Mesothelial cell of epicardium (in vitro differentiated cells): ENCODE measurements at regions not wholly inside any gene's neighbourhood (a gene's known extent, or its start where the extent isn't known, plus 50 kb on each side); places are given as distances from the start of the nearest gene placed in this dataset.

Experiments
- DNase-seq, 2 experiments: peaks; one replicate each; pipeline ENCODE4 v3.0.0; 2021; ENCODE audit warnings: low spot score in 2 of 2; ENCODE audit not compliant: unreplicated experiment in 2 of 2
- H3K27ac Mint-ChIP-seq: 2 replicates; pipeline ENCODE4 v1.8.0; 2021; ENCODE audit warnings: mixed read lengths
- H3K27me3 Mint-ChIP-seq: 2 replicates; pipeline ENCODE4 v1.8.0; 2021; ENCODE audit warnings: low read depth, mixed read lengths
- H3K36me3 Mint-ChIP-seq: 2 replicates; pipeline ENCODE4 v1.8.0; 2021; ENCODE audit warnings: mixed read lengths
- H3K4me1 Mint-ChIP-seq: 2 replicates; pipeline ENCODE4 v1.8.0; 2021; ENCODE audit warnings: mixed read lengths
- H3K4me3 Mint-ChIP-seq: 2 replicates; pipeline ENCODE4 v1.8.0; 2021; ENCODE audit warnings: mild to moderate bottlenecking, moderate library complexity, mixed read lengths
- H3K9me3 Mint-ChIP-seq: 2 replicates; pipeline ENCODE4 v1.8.0; 2021; ENCODE audit warnings: mixed read lengths
- CTCF ChIP-seq: fragments of 200-600 bp; sonication (generic); IDR thresholded peaks from one replicate; pipeline ENCODE4 v1.5.0; 2021; ENCODE audit warnings: antibody characterized with exemption; ENCODE audit not compliant: unreplicated experiment

- TF ChIP-seq CTCF: no peak
- no peak for DNase-seq
- Mint-ChIP-seq H3K27ac (peak overlapping the region; percentile 79), H3K4me1 (peaks cover 39% of the 10 kb centered on the region), H3K4me3 (peak overlapping the region; percentile 28), H3K27me3 (no peaks in the 10 kb centered on the region), H3K36me3 (no peaks in the 10 kb centered on the region), H3K9me3 (no peaks in the 10 kb centered on the region)
Observed at GRCh38 chr5:93249651-93250289, 331.2 kb downstream of the NR2F1-AS1 start.

- Mint-ChIP-seq H3K4me1 (peaks cover 46% of the 10 kb centered on the region), H3K27ac (no peak overlapping the region), H3K27me3 (no peaks in the 10 kb centered on the region), H3K9me3 (no peaks in the 10 kb centered on the region), H3K4me3 (no peak overlapping the region), H3K36me3 (no peaks in the 10 kb centered on the region)
- TF ChIP-seq CTCF: no peak
- no peak for DNase-seq
Observed at GRCh38 chr5:93247105-93247504, 333.9 kb downstream of the NR2F1-AS1 start.

GRCh38 chr5:93246090-93246855, 334.7 kb downstream of the NR2F1-AS1 start:
- Mint-ChIP-seq H3K9me3 (no peaks in the 10 kb centered on the region), H3K36me3 (no peaks in the 10 kb centered on the region), H3K27ac (peak overlapping the region; percentile 84), H3K27me3 (no peaks in the 10 kb centered on the region), H3K4me1 (peaks cover 46% of the 10 kb centered on the region), H3K4me3 (no peak overlapping the region)
- DNase-seq: no peak
- TF ChIP-seq CTCF: no peak

GRCh38 chr5:93245226-93245625, 335.8 kb downstream of the NR2F1-AS1 start:
- Mint-ChIP-seq H3K27me3 (no peaks in the 10 kb centered on the region), H3K9me3 (no peaks in the 10 kb centered on the region), H3K36me3 (no peaks in the 10 kb centered on the region), H3K27ac (no peak overlapping the region), H3K4me1 (peaks cover 40% of the 10 kb centered on the region), H3K4me3 (no peak overlapping the region)
- no peak for TF ChIP-seq CTCF
- no peak for DNase-seq

GRCh38 chr5:93243481-93243880, 337.5 kb downstream of the NR2F1-AS1 start:
- TF ChIP-seq CTCF: no peak
- Mint-ChIP-seq H3K4me1 (peaks cover 26% of the 10 kb centered on the region), H3K27me3 (no peaks in the 10 kb centered on the region), H3K27ac (no peak overlapping the region), H3K9me3 (no peaks in the 10 kb centered on the region), H3K36me3 (no peaks in the 10 kb centered on the region), H3K4me3 (no peak overlapping the region)
- no peak for DNase-seq
